OCI-LY3 (cell line): ENCODE measurements at regions not wholly inside any gene's neighbourhood (a gene's known extent, or its start where the extent isn't known, plus 50 kb on each side); places are given as distances from the start of the nearest gene placed in this dataset.
"Not testable (repeated sequence)": the region's sequence is repeated elsewhere in the genome, so short reads cannot be mapped to it uniquely, and the experiment has no call there.

ENCODE experiments used
- H2AFZ ChIP-seq: fragments of 200-600, 300-600 bp; shearing (Covaris generic); 2 replicates; pipeline ENCODE4 v1.6.0; 2014; ENCODE audit warnings: antibody characterized with exemption, low read depth, low read length
- H3K27ac ChIP-seq: fragments of 200-600, 300-600 bp; sonication (generic); 2 replicates; pipeline ENCODE4 v1.5.1; 2014; ENCODE audit warnings: mild to moderate bottlenecking, low read length, moderate library complexity, mixed read lengths
- H3K27me3 ChIP-seq: fragments of 200-600, 300-600 bp; sonication (generic); 2 replicates; pipeline ENCODE4 v1.6.1; 2014; ENCODE audit warnings: low read depth, low read length, mixed read lengths
- H3K36me3 ChIP-seq: fragments of 200-600, 300-600 bp; sonication (generic); replicated peaks from 2 replicates; pipeline ENCODE3; 2014; ENCODE audit warnings: low read depth, low read length, mixed read lengths
- H3K4me1 ChIP-seq: fragments of 300-600, 200-600 bp; sonication (generic); 2 replicates; pipeline ENCODE4 v1.6.1; 2014; ENCODE audit warnings: low read length, mixed read lengths
- H3K4me2 ChIP-seq: fragments of 200-600, 300-600 bp; sonication (generic); 2 replicates; pipeline ENCODE4 v1.6.1; 2014; ENCODE audit warnings: low read length, mixed read lengths
- H3K4me3 ChIP-seq: fragments of 300-600, 200-600 bp; sonication (generic); 2 replicates; pipeline ENCODE4 v1.5.1; 2014; ENCODE audit warnings: antibody characterized with exemption, mild to moderate bottlenecking, low read length, moderate library complexity
- H3K79me2 ChIP-seq: fragments of 300-600, 200-600 bp; shearing (Covaris generic); 2 replicates; pipeline ENCODE4 v1.6.1; 2014; ENCODE audit warnings: mild to moderate bottlenecking, low read length, mixed read lengths
- H3K9ac ChIP-seq: fragments of 300-600, 200-600 bp; shearing (Covaris generic); 2 replicates; pipeline ENCODE4 v1.6.0; 2014; ENCODE audit warnings: mild to moderate bottlenecking, low read length, moderate library complexity
- H3K9me3 ChIP-seq: fragments of 200-600, 300-600 bp; shearing (Covaris generic); 2 replicates; pipeline ENCODE4 v1.6.1; 2014; ENCODE audit warnings: low read length, mixed read lengths; ENCODE audit not compliant: insufficient read depth
- H4K20me1 ChIP-seq: fragments of 200-600, 300-600 bp; sonication (generic); 2 replicates; pipeline ENCODE4 v1.6.1; 2016; ENCODE audit warnings: low read length, mixed read lengths; ENCODE audit not compliant: insufficient read depth
- CTCF ChIP-seq: fragments of 200-600, 300-600 bp; sonication (generic); IDR thresholded peaks from 2 replicates; pipeline ENCODE4 v1.5.1; 2014; ENCODE audit warnings: antibody characterized with exemption, low read length, low read depth
- EZH2phosphoT487 ChIP-seq: fragments of 200-600 bp; shearing (Covaris generic); IDR thresholded peaks from 2 replicates; pipeline ENCODE4 v1.6.1; 2018; ENCODE audit warnings: antibody characterized with exemption, mixed run types, low read depth

GRCh38 chr6:168849459-168849858 lies 404.2 kb downstream of the THBS2 start:
- H3K27ac ChIP-seq: no peak overlapping the region
- H4K20me1 ChIP-seq: no peaks in the 10 kb centered on the region
- H3K9me3 ChIP-seq: no peaks in the 10 kb centered on the region
- no peaks in the 10 kb centered on the region for H3K27me3 ChIP-seq
- H3K4me1 ChIP-seq: no peaks in the 10 kb centered on the region
- no peaks in the 10 kb centered on the region for H3K36me3 ChIP-seq
- no peak overlapping the region for H3K9ac ChIP-seq
- TF ChIP-seq EZH2phosphoT487 (no peak), CTCF (no peak)
- no peak overlapping the region for H3K4me2 ChIP-seq
- H3K79me2 ChIP-seq: no peaks in the 10 kb centered on the region
- H2AFZ ChIP-seq: no peak overlapping the region
- H3K4me3 ChIP-seq: no peak overlapping the region

- H3K27ac ChIP-seq: no peak overlapping the region
- no peak overlapping the region for H3K4me2 ChIP-seq
- no peaks in the 10 kb centered on the region for H3K36me3 ChIP-seq
- no peaks in the 10 kb centered on the region for H3K79me2 ChIP-seq
- no peak overlapping the region for H3K4me3 ChIP-seq
- no peak overlapping the region for H2AFZ ChIP-seq
- no peaks in the 10 kb centered on the region for H3K4me1 ChIP-seq
- no peak for TF ChIP-seq CTCF
- TF ChIP-seq EZH2phosphoT487: no peak
- no peaks in the 10 kb centered on the region for H3K9me3 ChIP-seq
- no peaks in the 10 kb centered on the region for H3K27me3 ChIP-seq
- H3K9ac ChIP-seq: no peak overlapping the region
- H4K20me1 ChIP-seq: no peaks in the 10 kb centered on the region
Measured at GRCh38 chr6:168848797-168849196, 404.8 kb downstream of the THBS2 start.

GRCh38 chr6:168844821-168845609 lies 404.0 kb downstream of the SMOC2 start:
- Histone ChIP-seq H3K4me3 (no peak overlapping the region), H2AFZ (no peak overlapping the region), H3K9ac (no peak overlapping the region), H3K27ac (no peak overlapping the region), H3K9me3 (no peaks in the 10 kb centered on the region), H3K27me3 (no peaks in the 10 kb centered on the region), H3K79me2 (no peaks in the 10 kb centered on the region), H3K36me3 (no peaks in the 10 kb centered on the region), H3K4me1 (no peaks in the 10 kb centered on the region), H3K4me2 (no peak overlapping the region), H4K20me1 (no peaks in the 10 kb centered on the region)
- TF ChIP-seq CTCF (no peak), EZH2phosphoT487 (no peak)

GRCh38 chr6:168842632-168843212 lies 401.7 kb downstream of the SMOC2 start:
- not testable (repeated sequence) for H3K27me3 ChIP-seq, H3K4me1 ChIP-seq

More at GRCh38 chr6:168842632-168843212, 401.7 kb downstream of the SMOC2 start:
- not testable (repeated sequence) for H3K4me2 ChIP-seq, H3K9ac ChIP-seq, H3K4me3 ChIP-seq, H4K20me1 ChIP-seq, H2AFZ ChIP-seq, H3K27ac ChIP-seq, H3K79me2 ChIP-seq, H3K36me3 ChIP-seq, H3K9me3 ChIP-seq
